Esophagus muscularis mucosa (tissue), 4 donors: ENCODE measurements at regions not wholly inside any gene's neighbourhood (a gene's known extent, or its start where the extent isn't known, plus 50 kb on each side); places are given as distances from the start of the nearest gene placed in this dataset.
A peak's percentile ranks its signal among the peaks of the same experiment; 100 is the strongest.

ENCODE experiments used
- DNase-seq: peaks from one replicate; pipeline ENCODE4 v3.0.0-alpha.2; 2017; ENCODE audit errors: extremely low spot score
- H3K27ac ChIP-seq, 4 donors: fragments of 200-600 bp; sonication (generic); replicated peaks in 1 of 4; 1 replicate in 3 of 4; 2 replicates in 1 of 4; pipeline ENCODE4 v1.5.1; 2016 to 2019; ENCODE audit warnings: mild to moderate bottlenecking in 1 of 4
- H3K27me3 ChIP-seq, 4 donors: fragments of 200-600 bp; sonication (generic); one replicate each; pipeline versions ENCODE4 v1.5.1 to v1.6.0; 2016 to 2019
- H3K36me3 ChIP-seq, 4 donors: fragments of 200-600 bp; sonication (generic); one replicate each; pipeline ENCODE4 v1.5.1; 2016 to 2019
- H3K4me1 ChIP-seq, 4 donors: fragments of 200-600 bp; sonication (generic); one replicate each; pipeline ENCODE4 v1.5.1; 2016 to 2019
- H3K4me3 ChIP-seq, 4 donors: fragments of 200-600 bp; sonication (generic); 1 replicate in 2 of 4; 2 replicates in 2 of 4; pipeline ENCODE4 v1.5.1; 2016 to 2019; ENCODE audit warnings: mild to moderate bottlenecking in 4 of 4, moderate library complexity in 1 of 4
- H3K9me3 ChIP-seq, 4 donors: fragments of 200-600 bp; sonication (generic); 1 replicate in 3 of 4; 2 replicates in 1 of 4; pipeline ENCODE4 v1.5.1; 2016 to 2019
- EP300 ChIP-seq: sonication (generic); formaldehyde crosslinking; IDR thresholded peaks from one replicate; pipeline ENCODE4 v1.6.1; 2017; ENCODE audit warnings: antibody characterized with exemption
- POLR2A ChIP-seq: fragments of 450-650 bp; IDR thresholded peaks from one replicate; pipeline ENCODE4 v1.6.1; 2017; ENCODE audit warnings: antibody characterized with exemption, moderate library complexity, mild to moderate bottlenecking, low read depth
- POLR2AphosphoS5 ChIP-seq, 2 donors: sonication (generic); formaldehyde crosslinking; IDR thresholded peaks; one replicate each; pipeline ENCODE4 v1.6.1; 2017; ENCODE audit warnings: antibody characterized with exemption in 2 of 2
- WGBS: methylation state at CpG from one replicate; pipeline ENCODE4 v1.1.5; 2018; 5-methylcytosine and 5-hydroxymethylcytosine counted together
- intact Hi-C: fragments of 100-400 bp; cut with DNase I; formaldehyde crosslinking; loops from one replicate; pipeline ENCODE4 v1.15.1; 2023
- TF ChIP-seq, protein P1 (sequence below), 3 experiments: fragments of 200-600 bp in 2 of 3; fragments of 450-650 bp in 1 of 3; sonication (generic) in 2 of 3; IDR thresholded peaks; one replicate each; pipeline ENCODE4 v1.5.1; 2017 to 2019; ENCODE audit warnings: antibody characterized with exemption in 3 of 3, mild to moderate bottlenecking in 2 of 3, moderate library complexity in 1 of 3

DNA sequence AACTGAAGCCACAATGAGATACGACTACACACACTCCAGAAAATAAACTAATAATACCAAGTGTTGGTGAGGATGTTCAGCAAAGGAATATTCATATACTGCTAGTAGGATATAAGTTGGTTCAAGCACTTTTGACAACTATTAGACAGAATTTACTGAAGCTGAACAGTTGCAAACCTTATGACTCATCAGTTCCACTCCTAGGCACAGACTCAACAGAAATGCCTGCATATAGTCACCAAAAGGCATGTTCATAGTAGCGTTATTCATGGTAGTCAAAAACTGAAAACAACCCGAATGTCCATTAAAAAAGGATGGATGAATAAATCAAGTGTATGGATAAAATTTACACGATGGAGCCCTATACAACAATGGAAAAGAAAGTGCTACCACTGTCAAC lies 232.0 kb downstream of the ANAPC1 start:
- Histone ChIP-seq H3K4me1 (no peaks in the 10 kb centered on the region), H3K9me3 (peaks cover 0 to 9% (median 1%) of the 10 kb centered on the region in 4 donors), H3K27ac (no peak overlapping the region), H3K4me3 (no peak overlapping the region), H3K27me3 (no peaks in the 10 kb centered on the region), H3K36me3 (no peaks in the 10 kb centered on the region)
- TF ChIP-seq POLR2A (no peak), POLR2AphosphoS5 (IDR thresholded peaks at IDR 0.05) (no peak), EP300 (no peak)
- TF ChIP-seq, protein P1, sequence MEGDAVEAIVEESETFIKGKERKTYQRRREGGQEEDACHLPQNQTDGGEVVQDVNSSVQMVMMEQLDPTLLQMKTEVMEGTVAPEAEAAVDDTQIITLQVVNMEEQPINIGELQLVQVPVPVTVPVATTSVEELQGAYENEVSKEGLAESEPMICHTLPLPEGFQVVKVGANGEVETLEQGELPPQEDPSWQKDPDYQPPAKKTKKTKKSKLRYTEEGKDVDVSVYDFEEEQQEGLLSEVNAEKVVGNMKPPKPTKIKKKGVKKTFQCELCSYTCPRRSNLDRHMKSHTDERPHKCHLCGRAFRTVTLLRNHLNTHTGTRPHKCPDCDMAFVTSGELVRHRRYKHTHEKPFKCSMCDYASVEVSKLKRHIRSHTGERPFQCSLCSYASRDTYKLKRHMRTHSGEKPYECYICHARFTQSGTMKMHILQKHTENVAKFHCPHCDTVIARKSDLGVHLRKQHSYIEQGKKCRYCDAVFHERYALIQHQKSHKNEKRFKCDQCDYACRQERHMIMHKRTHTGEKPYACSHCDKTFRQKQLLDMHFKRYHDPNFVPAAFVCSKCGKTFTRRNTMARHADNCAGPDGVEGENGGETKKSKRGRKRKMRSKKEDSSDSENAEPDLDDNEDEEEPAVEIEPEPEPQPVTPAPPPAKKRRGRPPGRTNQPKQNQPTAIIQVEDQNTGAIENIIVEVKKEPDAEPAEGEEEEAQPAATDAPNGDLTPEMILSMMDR (IDR thresholded peaks at IDR 0.05) = no peak
- WGBS = 97% methylated on average over 4 of the region's 4 CpGs
- intact Hi-C loops = no loop called here
- no peak for DNase-seq

DNA sequence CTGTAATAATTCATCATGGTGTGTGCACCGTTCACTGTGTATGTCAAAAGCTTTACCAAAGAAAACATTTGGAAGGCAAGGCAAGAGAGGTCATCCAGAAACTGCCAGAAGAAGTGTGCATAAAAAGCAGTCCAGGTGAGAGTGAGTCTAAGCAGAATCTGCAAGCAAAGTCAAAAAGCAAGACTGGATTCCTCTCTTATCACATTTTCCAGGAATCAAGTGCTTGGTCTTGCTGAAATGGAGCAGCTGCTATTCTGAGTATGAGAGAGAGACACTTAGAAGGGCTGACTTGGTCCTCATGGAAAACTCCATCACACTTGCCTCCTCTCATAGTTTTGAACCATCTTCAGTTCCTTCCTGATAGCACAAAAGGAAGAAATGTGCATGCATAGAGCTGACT lies 231.3 kb downstream of the ANAPC1 start:
- Histone ChIP-seq H3K4me3 (no peak overlapping the region), H3K9me3 (peaks cover 0 to 9% (median 0%) of the 10 kb centered on the region in 4 donors), H3K4me1 (no peaks in the 10 kb centered on the region), H3K27ac (no peak overlapping the region), H3K27me3 (no peaks in the 10 kb centered on the region), H3K36me3 (no peaks in the 10 kb centered on the region)
- DNase-seq = no peak
- intact Hi-C loops = no loop called here
- WGBS = 36% methylated on average over 1 of the region's 1 CpG
- TF ChIP-seq POLR2AphosphoS5 (IDR thresholded peaks at IDR 0.05) = no peak
- TF ChIP-seq EP300 = no peak
- TF ChIP-seq POLR2A = no peak
- TF ChIP-seq, protein P1 (IDR thresholded peaks at IDR 0.05) = no peak

DNA sequence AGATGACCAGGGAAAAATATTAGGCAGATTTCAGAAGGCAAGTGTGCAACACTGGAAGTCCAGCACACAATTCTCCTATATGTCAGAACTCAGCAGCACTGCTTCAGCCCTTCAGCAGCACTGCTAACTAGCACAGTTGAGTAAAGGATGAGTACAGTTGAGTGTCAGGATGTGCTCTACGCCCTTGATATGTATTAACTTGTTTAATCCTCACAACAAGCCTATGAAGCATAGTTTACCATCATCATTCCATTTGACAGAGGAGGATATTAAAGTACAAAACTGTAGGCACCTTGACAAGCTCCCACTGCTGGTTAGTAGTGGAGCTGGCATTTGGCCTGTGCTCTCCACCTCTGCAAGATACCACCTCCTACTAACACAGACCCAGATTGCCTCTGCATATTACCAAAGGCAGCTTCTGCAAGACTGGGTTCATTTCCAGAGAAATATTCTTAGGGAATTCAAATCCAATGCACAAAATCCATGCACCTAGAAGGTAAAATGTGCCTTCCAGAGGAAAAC lies 230.8 kb downstream of the ANAPC1 start:
- Histone ChIP-seq H3K9me3 (peaks cover 0 to 9% (median 0%) of the 10 kb centered on the region in 4 donors), H3K27me3 (no peaks in the 10 kb centered on the region), H3K4me3 (no peak overlapping the region), H3K4me1 (no peaks in the 10 kb centered on the region), H3K27ac (no peak overlapping the region), H3K36me3 (no peaks in the 10 kb centered on the region)
- TF ChIP-seq POLR2AphosphoS5 (IDR thresholded peaks at IDR 0.05) = no peak
- TF ChIP-seq, protein P1 (IDR thresholded peaks at IDR 0.05) = no peak
- no peak for TF ChIP-seq EP300
- no peak for TF ChIP-seq POLR2A
- DNase-seq = no peak
- intact Hi-C loops = no loop called here
- WGBS = 75% methylated on average over 1 of the region's 1 CpG

DNA sequence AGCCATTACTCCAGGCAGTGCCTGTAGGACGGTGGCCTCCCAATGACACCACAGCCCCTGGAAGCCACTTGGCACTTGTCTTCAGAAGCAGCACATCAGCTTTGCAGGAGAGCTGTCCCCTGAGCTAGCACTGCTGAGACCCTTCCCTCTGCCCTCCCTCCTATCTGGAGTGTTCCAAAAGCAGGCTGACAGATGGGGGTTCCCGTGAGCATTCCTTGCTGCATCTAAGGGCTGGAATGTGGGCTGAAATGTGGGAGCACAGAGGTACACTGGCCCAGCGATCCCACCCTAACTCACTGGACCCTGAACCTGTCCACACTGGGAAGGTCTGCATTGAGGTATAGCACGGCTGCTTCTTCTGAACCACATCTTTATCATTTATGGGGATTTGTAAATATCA lies 230.1 kb downstream of the ANAPC1 start:
- peaks cover 0 to 9% (median 0%) of the 10 kb centered on the region in 4 donors for H3K9me3 ChIP-seq
- 92% methylated on average over 4 of the region's 4 CpGs for WGBS
- no peak overlapping the region for H3K27ac ChIP-seq
- no peaks in the 10 kb centered on the region for H3K36me3 ChIP-seq
- H3K27me3 ChIP-seq = no peaks in the 10 kb centered on the region
- DNase-seq = no peak
- H3K4me1 ChIP-seq = peaks cover 0 to 1% (median under 1%) of the 10 kb centered on the region in 4 donors
- no peak overlapping the region for H3K4me3 ChIP-seq
- TF ChIP-seq POLR2AphosphoS5 (IDR thresholded peaks at IDR 0.05) (no peak), EP300 (no peak), POLR2A (no peak)
- TF ChIP-seq, protein P1 (IDR thresholded peaks at IDR 0.05) = no peak
- intact Hi-C loops = no loop called here

DNA sequence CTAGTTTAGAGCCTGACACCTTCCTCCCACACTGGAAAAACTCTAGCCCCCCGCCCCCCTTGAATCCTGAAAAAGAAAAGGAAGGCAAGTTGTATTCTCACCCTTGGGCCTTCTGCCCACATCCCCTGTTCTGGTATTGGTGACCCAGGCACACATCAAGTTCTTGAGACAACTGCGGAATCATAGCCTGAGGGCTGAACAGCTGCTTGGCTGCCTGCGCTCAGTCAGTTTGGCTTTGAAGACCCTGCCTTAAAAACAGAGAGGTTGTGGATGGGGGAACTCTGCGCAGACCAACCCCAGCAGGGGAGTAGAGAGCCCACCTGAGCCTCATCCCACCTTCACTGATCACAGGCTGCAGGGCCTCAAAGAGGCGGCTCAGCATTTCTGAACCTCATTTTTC lies 229.2 kb downstream of the ANAPC1 start:
- peaks cover 0 to 10% (median 8%) of the 10 kb centered on the region in 4 donors for H3K4me1 ChIP-seq
- WGBS = 89% methylated on average over 5 of the region's 5 CpGs
- H3K36me3 ChIP-seq = no peaks in the 10 kb centered on the region
- H3K4me3 ChIP-seq = no peak overlapping the region
- TF ChIP-seq POLR2A (no peak), POLR2AphosphoS5 (IDR thresholded peaks at IDR 0.05) (no peak), EP300 (no peak)
- TF ChIP-seq, protein P1 (IDR thresholded peaks at IDR 0.05) = no peak
- intact Hi-C loops = no loop called here
- H3K27ac ChIP-seq = no peak overlapping the region
- DNase-seq = peak; percentile 72
- H3K27me3 ChIP-seq = no peaks in the 10 kb centered on the region
- peaks cover 0 to 9% (median 0%) of the 10 kb centered on the region in 4 donors for H3K9me3 ChIP-seq
